ENCODE measurements at regions not wholly inside any gene's neighbourhood (a gene's known extent, or its start where the extent isn't known, plus 50 kb on each side); places are given as distances from the start of the nearest gene placed in this dataset.

GRCh38 chr5:4640795-4641194 lies 499.3 kb upstream of the ADAMTS16 start:
- H3K27ac ChIP-seq (ENCODE audit: extremely low read depth, low read depth, low read length): no peak overlapping the region
- no peaks in the 10 kb centered on the region for H3K9me3 ChIP-seq (ENCODE audit: control insufficient read depth, insufficient read depth, low read depth, low read length)
- CTCF ChIA-PET: no interaction called here
- no peaks in the 10 kb centered on the region for H3K4me1 ChIP-seq (ENCODE audit: control insufficient read depth, insufficient read depth, low read length)
- no peak for TF ChIP-seq KLF16 (tag by site-specific recombination; IDR thresholded peaks at IDR 0.05)
- TF ChIP-seq, protein P1, sequence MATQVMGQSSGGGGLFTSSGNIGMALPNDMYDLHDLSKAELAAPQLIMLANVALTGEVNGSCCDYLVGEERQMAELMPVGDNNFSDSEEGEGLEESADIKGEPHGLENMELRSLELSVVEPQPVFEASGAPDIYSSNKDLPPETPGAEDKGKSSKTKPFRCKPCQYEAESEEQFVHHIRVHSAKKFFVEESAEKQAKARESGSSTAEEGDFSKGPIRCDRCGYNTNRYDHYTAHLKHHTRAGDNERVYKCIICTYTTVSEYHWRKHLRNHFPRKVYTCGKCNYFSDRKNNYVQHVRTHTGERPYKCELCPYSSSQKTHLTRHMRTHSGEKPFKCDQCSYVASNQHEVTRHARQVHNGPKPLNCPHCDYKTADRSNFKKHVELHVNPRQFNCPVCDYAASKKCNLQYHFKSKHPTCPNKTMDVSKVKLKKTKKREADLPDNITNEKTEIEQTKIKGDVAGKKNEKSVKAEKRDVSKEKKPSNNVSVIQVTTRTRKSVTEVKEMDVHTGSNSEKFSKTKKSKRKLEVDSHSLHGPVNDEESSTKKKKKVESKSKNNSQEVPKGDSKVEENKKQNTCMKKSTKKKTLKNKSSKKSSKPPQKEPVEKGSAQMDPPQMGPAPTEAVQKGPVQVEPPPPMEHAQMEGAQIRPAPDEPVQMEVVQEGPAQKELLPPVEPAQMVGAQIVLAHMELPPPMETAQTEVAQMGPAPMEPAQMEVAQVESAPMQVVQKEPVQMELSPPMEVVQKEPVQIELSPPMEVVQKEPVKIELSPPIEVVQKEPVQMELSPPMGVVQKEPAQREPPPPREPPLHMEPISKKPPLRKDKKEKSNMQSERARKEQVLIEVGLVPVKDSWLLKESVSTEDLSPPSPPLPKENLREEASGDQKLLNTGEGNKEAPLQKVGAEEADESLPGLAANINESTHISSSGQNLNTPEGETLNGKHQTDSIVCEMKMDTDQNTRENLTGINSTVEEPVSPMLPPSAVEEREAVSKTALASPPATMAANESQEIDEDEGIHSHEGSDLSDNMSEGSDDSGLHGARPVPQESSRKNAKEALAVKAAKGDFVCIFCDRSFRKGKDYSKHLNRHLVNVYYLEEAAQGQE (tag by site-specific recombination; IDR thresholded peaks at IDR 0.05): no peak
- TF ChIP-seq SCRT1 (tag by site-specific recombination; IDR thresholded peaks at IDR 0.05; ENCODE audit: borderline replicate concordance): no peak
- TF ChIP-seq ZNF114 (tag by site-specific recombination; IDR thresholded peaks at IDR 0.05): no peak
- no peak for TF ChIP-seq ZNF510 (tag by site-specific recombination; IDR thresholded peaks at IDR 0.05; ENCODE audit: insufficient replicate concordance)
- TF ChIP-seq ZNF132 (tag by site-specific recombination; IDR thresholded peaks at IDR 0.05; ENCODE audit: borderline replicate concordance): no peak
- no peak for TF ChIP-seq ZNF747 (tag by site-specific recombination; IDR thresholded peaks at IDR 0.05)
- no peak for TF ChIP-seq ZNF837 (tag by site-specific recombination; IDR thresholded peaks at IDR 0.05)
- TF ChIP-seq ZNF639 (tag by site-specific recombination; IDR thresholded peaks at IDR 0.05): no peak
- TF ChIP-seq ZNF223 (tag by site-specific recombination; IDR thresholded peaks at IDR 0.05): no peak
- TF ChIP-seq ZNF155 (tag by site-specific recombination; IDR thresholded peaks at IDR 0.05): no peak
- TF ChIP-seq ZNF791 (tag by site-specific recombination; IDR thresholded peaks at IDR 0.05): no peak
- TF ChIP-seq KLF10 (tag by site-specific recombination; IDR thresholded peaks at IDR 0.05): no peak
- no peak for TF ChIP-seq ZNF37A (tag by site-specific recombination; IDR thresholded peaks at IDR 0.05)
- TF ChIP-seq ZNF335 (tag by site-specific recombination; conservative IDR thresholded peaks at IDR 0.05): no peak
- no peak for TF ChIP-seq ZNF19 (tag by site-specific recombination; IDR thresholded peaks at IDR 0.05; ENCODE audit: low read depth)
- POLR2A ChIA-PET: no interaction called here
- H3K36me3 ChIP-seq (ENCODE audit: control insufficient read depth in 2 of 2, insufficient read depth in 1 of 2, low read length in 2 of 2): no peaks in the 10 kb centered on the region
- no peak overlapping the region for H3K4me3 ChIP-seq (ENCODE audit: low read depth, low read length)

DNA sequence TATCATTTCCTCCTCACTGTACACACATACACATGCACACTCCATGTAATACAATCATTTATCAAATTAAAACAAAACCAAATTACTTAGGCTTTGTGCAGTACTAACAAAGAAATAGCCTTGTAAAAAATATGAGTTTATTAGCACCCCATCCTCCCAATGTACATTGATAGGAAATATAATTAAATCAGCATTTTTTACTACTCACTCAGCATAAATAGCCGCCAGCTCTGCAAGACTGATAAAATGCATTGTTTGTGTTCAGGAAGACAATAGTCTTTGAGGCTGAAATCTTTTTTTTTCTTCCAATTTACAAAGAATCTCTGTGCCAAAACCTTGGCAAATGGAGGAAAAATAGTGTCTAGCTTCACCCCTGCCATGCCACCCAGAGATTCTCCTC lies 497.6 kb upstream of the ADAMTS16 start:
- ChIA-PET POLR2A (no interaction called here), CTCF (no interaction called here)
- no peaks in the 10 kb centered on the region for H3K4me1 ChIP-seq (ENCODE audit: control insufficient read depth, insufficient read depth, low read length)
- no peak for TF ChIP-seq ZFHX2 (tag by site-specific recombination; conservative IDR thresholded peaks at IDR 0.05)
- TF ChIP-seq, protein P2, sequence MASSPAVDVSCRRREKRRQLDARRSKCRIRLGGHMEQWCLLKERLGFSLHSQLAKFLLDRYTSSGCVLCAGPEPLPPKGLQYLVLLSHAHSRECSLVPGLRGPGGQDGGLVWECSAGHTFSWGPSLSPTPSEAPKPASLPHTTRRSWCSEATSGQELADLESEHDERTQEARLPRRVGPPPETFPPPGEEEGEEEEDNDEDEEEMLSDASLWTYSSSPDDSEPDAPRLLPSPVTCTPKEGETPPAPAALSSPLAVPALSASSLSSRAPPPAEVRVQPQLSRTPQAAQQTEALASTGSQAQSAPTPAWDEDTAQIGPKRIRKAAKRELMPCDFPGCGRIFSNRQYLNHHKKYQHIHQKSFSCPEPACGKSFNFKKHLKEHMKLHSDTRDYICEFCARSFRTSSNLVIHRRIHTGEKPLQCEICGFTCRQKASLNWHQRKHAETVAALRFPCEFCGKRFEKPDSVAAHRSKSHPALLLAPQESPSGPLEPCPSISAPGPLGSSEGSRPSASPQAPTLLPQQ (tag by site-specific recombination; IDR thresholded peaks at IDR 0.05): no peak
- no peak for TF ChIP-seq ZNF561 (tag by site-specific recombination; IDR thresholded peaks at IDR 0.05; ENCODE audit: borderline replicate concordance)
- TF ChIP-seq ZBTB7A (tag by site-specific recombination; IDR thresholded peaks at IDR 0.05; ENCODE audit: low read depth): no peak
- TF ChIP-seq, protein P1 (tag by site-specific recombination; IDR thresholded peaks at IDR 0.05): no peak
- no peak for TF ChIP-seq ZNF654 (tag by site-specific recombination; IDR thresholded peaks at IDR 0.05; ENCODE audit: low read depth)
- no peak for TF ChIP-seq HOXA7 (CRISPR knock-in tag; IDR thresholded peaks at IDR 0.05; ENCODE audit: borderline replicate concordance)
- TF ChIP-seq RBAK (tag by site-specific recombination; IDR thresholded peaks at IDR 0.05): no peak
- no peak for TF ChIP-seq ZNF423 (tag by site-specific recombination; IDR thresholded peaks at IDR 0.05)
- H3K27ac ChIP-seq (ENCODE audit: extremely low read depth, low read depth, low read length): no peak overlapping the region
- no peaks in the 10 kb centered on the region for H3K36me3 ChIP-seq (ENCODE audit: control insufficient read depth in 2 of 2, insufficient read depth in 1 of 2, low read length in 2 of 2)
- H3K9me3 ChIP-seq (ENCODE audit: control insufficient read depth, insufficient read depth, low read depth, low read length): no peaks in the 10 kb centered on the region
- H3K4me3 ChIP-seq (ENCODE audit: low read depth, low read length): no peak overlapping the region
